IMR-90 (cell line): ENCODE measurements at regions not wholly inside any gene's neighbourhood (a gene's known extent, or its start where the extent isn't known, plus 50 kb on each side); places are given as distances from the start of the nearest gene placed in this dataset.

Experiments
- ATAC-seq: fragments of 200-7000 bp; cut with Tn5 transposase; 2 replicates; pipeline ENCODE4 v1.9.1; 2020; ENCODE audit warnings: low read depth, mild to moderate bottlenecking, moderate library complexity
- BruUV-seq: library from RNA; stranded (reverse); fragments of 400-500 nt; replicated peaks from 2 replicates; lab custom pipeline; 2021; lab: Mats Ljungman, UMichigan
- CTCF ChIA-PET: fragments of 300-600 bp; formaldehyde crosslinking; extraction: SDS; loops from one replicate; lab custom pipeline; 2021; ENCODE audit warnings: antibody characterized with exemption; lab: Yijun Ruan, JAX
- POLR2A ChIA-PET: fragments of 300-600 bp; sonication (Branson Sonifier 250); formaldehyde crosslinking; loops from one replicate; lab custom pipeline; 2022; ENCODE audit warnings: antibody characterized with exemption; ENCODE audit not compliant: unreplicated experiment; lab: Charles Lee
- DNase-seq: peaks from one replicate; pipeline ENCODE4 v3.0.0; 2013
- H2AFZ ChIP-seq: replicated peaks from 2 replicates; pipeline ENCODE3; 2013; ENCODE audit warnings: low read length, mild to moderate bottlenecking; ENCODE audit not compliant: poor library complexity
- H2AK5ac ChIP-seq: 2 replicates; pipeline ENCODE4 v1.6.1; 2013; ENCODE audit warnings: low read depth, low read length, inconsistent platforms
- H2AK9ac ChIP-seq: replicated peaks from 2 replicates; pipeline ENCODE3; 2013; ENCODE audit warnings: mild to moderate bottlenecking, low read depth, low read length, moderate library complexity; ENCODE audit not compliant: poor library complexity
- H2BK120ac ChIP-seq: 2 replicates; pipeline ENCODE4 v1.6.1; 2013; ENCODE audit warnings: low read depth, low read length, inconsistent platforms
- H2BK15ac ChIP-seq: 3 replicates; pipeline ENCODE4 v1.6.1; 2013; ENCODE audit warnings: low read depth, low read length, inconsistent platforms
- H2BK20ac ChIP-seq: 2 replicates; pipeline ENCODE4 v1.6.1; 2013; ENCODE audit warnings: low read depth, mild to moderate bottlenecking, inconsistent platforms, low read length, moderate library complexity
- H2BK5ac ChIP-seq: 2 replicates; pipeline ENCODE4 v1.6.1; 2013; ENCODE audit warnings: mild to moderate bottlenecking, low read depth, low read length, inconsistent platforms; ENCODE audit not compliant: poor library complexity, severe bottlenecking
- H3K14ac ChIP-seq: replicated peaks from 2 replicates; pipeline ENCODE4 v1.6.1; 2013; ENCODE audit warnings: low read depth, low read length, inconsistent platforms
- H3K18ac ChIP-seq: 2 replicates; pipeline ENCODE4 v1.6.1; 2013; ENCODE audit warnings: low read depth, low read length, control low read depth
- H3K23ac ChIP-seq: 2 replicates; pipeline ENCODE4 v1.6.1; 2013; ENCODE audit warnings: low read depth, low read length, inconsistent platforms
- H3K27ac ChIP-seq: 2 replicates; pipeline ENCODE4 v1.5.1; 2013; ENCODE audit warnings: mild to moderate bottlenecking, control low read depth, low read length; ENCODE audit not compliant: insufficient read depth
- H3K27me3 ChIP-seq: 2 replicates; pipeline ENCODE4 v1.6.1; 2013; ENCODE audit warnings: low read length; ENCODE audit not compliant: control insufficient read depth, insufficient read depth
- H3K36me3 ChIP-seq: 2 replicates; pipeline ENCODE4 v1.6.1; 2013; ENCODE audit warnings: low read length, mixed read lengths; ENCODE audit not compliant: control insufficient read depth, insufficient read depth
- H3K4ac ChIP-seq: 2 replicates; pipeline ENCODE4 v1.6.1; 2013; ENCODE audit warnings: low read depth, low read length, inconsistent platforms
- H3K4me1 ChIP-seq: 2 replicates; pipeline ENCODE4 v1.6.1; 2013; ENCODE audit warnings: low read length, mixed read lengths; ENCODE audit not compliant: control insufficient read depth, insufficient read depth
- H3K4me2 ChIP-seq: 2 replicates; pipeline ENCODE4 v1.6.1; 2013; ENCODE audit warnings: low read depth, mild to moderate bottlenecking, control low read depth, low read length, moderate library complexity
- H3K4me3 ChIP-seq: 2 replicates; pipeline ENCODE4 v1.5.1; 2013; ENCODE audit warnings: low read depth, mild to moderate bottlenecking, control low read depth, low read length, moderate library complexity; ENCODE audit not compliant: insufficient read depth
- H3K56ac ChIP-seq: 2 replicates; pipeline ENCODE4 v1.6.1; 2013; ENCODE audit warnings: low read length, inconsistent platforms; ENCODE audit not compliant: insufficient read depth; ENCODE audit errors: extremely low read depth
- H3K79me1 ChIP-seq, 2 experiments: 2 replicates each; pipeline ENCODE4 v1.6.1; 2013; ENCODE audit warnings: low read length in 2 of 2, inconsistent platforms in 1 of 2, low read depth in 1 of 2
- H3K9ac ChIP-seq: 2 replicates; pipeline ENCODE4 v1.6.1; 2013; ENCODE audit warnings: low read depth, low read length, control low read depth
- H3K9me1 ChIP-seq: 2 replicates; pipeline ENCODE4 v1.6.1; 2013; ENCODE audit warnings: low read length, inconsistent platforms; ENCODE audit not compliant: insufficient read depth
- H3K9me3 ChIP-seq: 2 replicates; pipeline ENCODE4 v1.6.1; 2013; ENCODE audit warnings: low read length; ENCODE audit not compliant: control insufficient read depth, insufficient read depth
- H4K20me1 ChIP-seq: 2 replicates; pipeline ENCODE4 v1.6.1; 2013; ENCODE audit warnings: low read length, inconsistent platforms; ENCODE audit not compliant: insufficient read depth
- H4K5ac ChIP-seq: 2 replicates; pipeline ENCODE4 v1.6.1; 2013; ENCODE audit warnings: mild to moderate bottlenecking, low read depth, low read length, control low read depth
- H4K8ac ChIP-seq, 2 experiments: 2 replicates each; pipeline ENCODE4 v1.6.1; 2013; ENCODE audit warnings: low read depth in 2 of 2, low read length in 2 of 2, control low read depth in 1 of 2, inconsistent platforms in 1 of 2
- H4K91ac ChIP-seq: 2 replicates; pipeline ENCODE4 v1.6.1; 2013; ENCODE audit warnings: low read depth, low read length, inconsistent platforms; ENCODE audit not compliant: insufficient read depth
- BHLHE40 ChIP-seq: fragments of 150-350 bp; IDR thresholded peaks from 2 replicates; pipeline ENCODE4 v1.6.1; 2016; ENCODE audit warnings: mild to moderate bottlenecking, low read depth, low read length
- CEBPB ChIP-seq: IDR thresholded peaks from 2 replicates; pipeline ENCODE4 v1.6.1; 2012; ENCODE audit warnings: low read depth, low read length, improper control_type of control experiment
- CHD1 ChIP-seq: IDR thresholded peaks from 2 replicates; pipeline ENCODE4 v1.6.1; 2012; ENCODE audit warnings: low read depth, low read length, improper control_type of control experiment
- CTCF ChIP-seq: conservative IDR thresholded peaks from 2 replicates; pipeline ENCODE4 v1.5.1; 2012; ENCODE audit warnings: mild to moderate bottlenecking, low read depth, low read length, improper control_type of control experiment
- ELK1 ChIP-seq: fragments of 150-350 bp; IDR thresholded peaks from 2 replicates; pipeline ENCODE4 v1.6.1; 2016; ENCODE audit warnings: low read depth, mild to moderate bottlenecking, low read length, moderate library complexity, borderline replicate concordance
- FOS ChIP-seq: fragments of 150-350 bp; IDR thresholded peaks from 2 replicates; pipeline ENCODE4 v1.6.1; 2016; ENCODE audit warnings: low read depth, low read length
- MAFK ChIP-seq: IDR thresholded peaks from 2 replicates; pipeline ENCODE4 v1.6.1; 2012; ENCODE audit warnings: low read depth, low read length, improper control_type of control experiment
- MAZ ChIP-seq: IDR thresholded peaks from 2 replicates; pipeline ENCODE4 v1.6.1; 2012; ENCODE audit warnings: low read depth, mild to moderate bottlenecking, low read length, improper control_type of control experiment, moderate library complexity, borderline replicate concordance
- MXI1 ChIP-seq: IDR thresholded peaks from 2 replicates; pipeline ENCODE4 v1.6.1; 2012; ENCODE audit warnings: low read depth, mild to moderate bottlenecking, low read length, moderate library complexity, borderline replicate concordance
- NFE2L2 ChIP-seq: fragments of 150-350 bp; IDR thresholded peaks from 2 replicates; pipeline ENCODE4 v1.6.1; 2016; ENCODE audit warnings: low read depth, mild to moderate bottlenecking, low read length
- POLR2A ChIP-seq: IDR thresholded peaks from 2 replicates; pipeline ENCODE4 v1.6.1; 2012; ENCODE audit warnings: mild to moderate bottlenecking, low read depth, low read length
- RAD21 ChIP-seq: IDR thresholded peaks from 2 replicates; pipeline ENCODE4 v1.6.1; 2012; ENCODE audit warnings: low read length, improper control_type of control experiment
- RCOR1 ChIP-seq: IDR thresholded peaks from 2 replicates; pipeline ENCODE4 v1.6.1; 2012; ENCODE audit warnings: mild to moderate bottlenecking, low read length, improper control_type of control experiment; ENCODE audit not compliant: insufficient replicate concordance
- RFX5 ChIP-seq: IDR thresholded peaks from 2 replicates; pipeline ENCODE4 v1.8.0; 2012; ENCODE audit warnings: low read depth, mild to moderate bottlenecking, low read length, moderate library complexity
- SMC3 ChIP-seq: fragments of 150-350 bp; IDR thresholded peaks from 2 replicates; pipeline ENCODE4 v1.6.1; 2016; ENCODE audit warnings: low read depth, mild to moderate bottlenecking, antibody characterized with exemption, low read length, moderate library complexity
- USF2 ChIP-seq: fragments of 150-350 bp; IDR thresholded peaks from 2 replicates; pipeline ENCODE4 v1.6.1; 2017; ENCODE audit warnings: mild to moderate bottlenecking, antibody characterized with exemption, low read length, low read depth
- WGBS, 2 experiments: methylation state at CpG; one replicate each; pipeline versions ENCODE4 v1.1.5 to v1.1.7; 2013; ENCODE audit warnings: missing lambda C conversion rate in 2 of 2; ENCODE audit not compliant: insufficient read length in 1 of 2; ENCODE audit errors: extremely low coverage in 2 of 2; 5-methylcytosine and 5-hydroxymethylcytosine counted together
- dilution Hi-C: fragments of 300-500 bp; cut with HindIII; formaldehyde crosslinking; loops from one replicate; pipeline ENCODE4 v1.14.3; 2018; ENCODE audit warnings: low sequenced_read_pairs; ENCODE audit not compliant: unreplicated experiment
- in situ Hi-C: fragments of 300-500 bp; cut with MboI; formaldehyde crosslinking; loops from 3 replicates; pipeline ENCODE4 v1.14.3; 2019; ENCODE audit warnings: low sequenced_read_pairs, inconsistent platforms, mixed read lengths
- intact Hi-C: fragments of 100-400 bp; cut with micrococcal nuclease; formaldehyde crosslinking; loops from 2 replicates; pipeline ENCODE4 v1.10.0; 2022

DNA sequence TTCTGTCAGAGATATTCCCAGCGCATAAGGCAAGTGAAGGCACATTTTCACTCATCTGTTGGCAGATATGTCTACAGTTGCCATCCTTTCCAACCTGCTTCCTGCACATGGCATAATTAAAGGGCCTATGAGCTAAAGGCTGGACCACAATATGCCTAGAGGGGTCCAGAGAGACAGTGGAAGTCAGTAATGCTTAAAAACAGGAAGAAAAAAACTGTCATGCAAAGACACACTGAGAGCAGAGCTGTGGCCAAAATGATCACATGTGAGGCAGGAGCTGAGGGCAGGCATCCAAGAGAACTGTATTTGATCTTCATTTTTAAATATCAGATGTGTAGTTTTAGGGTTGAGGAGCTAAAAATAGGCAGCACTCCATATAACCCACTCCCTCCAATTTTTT is 125.0 kb upstream of the BACH2 start:
- intact Hi-C loops (no loop called here), in situ Hi-C loops (no loop called here)
- POLR2A ChIA-PET = no interaction called here

More for the DNA sequence above, 125.0 kb upstream of the BACH2 start:
- H3K4me1 ChIP-seq = no peaks in the 10 kb centered on the region
- WGBS, 2 experiments = no CpG with 5 or more reads among the region's 1 CpG
- H3K23ac ChIP-seq = no peak overlapping the region
- no peak overlapping the region for H4K91ac ChIP-seq
- TF ChIP-seq ELK1 (no peak), MAZ (no peak), POLR2A (no peak), NFE2L2 (no peak), RAD21 (no peak), RFX5 (no peak), USF2 (no peak), CTCF (no peak), BHLHE40 (no peak), MAFK (no peak), MXI1 (no peak), CEBPB (no peak), CHD1 (no peak), FOS (no peak), RCOR1 (no peak), SMC3 (no peak)
- no peak overlapping the region for H4K8ac ChIP-seq
- no peak overlapping the region for H3K18ac ChIP-seq
- no peaks in the 10 kb centered on the region for H3K9me3 ChIP-seq
- H2AK5ac ChIP-seq = no peak overlapping the region
- H2BK15ac ChIP-seq = no peak overlapping the region
- no peak overlapping the region for H4K5ac ChIP-seq
- no peak overlapping the region for H3K4ac ChIP-seq
- no peak overlapping the region for H3K14ac ChIP-seq
- H3K36me3 ChIP-seq = no peaks in the 10 kb centered on the region
- no peak overlapping the region for H3K27ac ChIP-seq
- no peaks in the 10 kb centered on the region for H3K79me1 ChIP-seq
- no peak overlapping the region for H3K9ac ChIP-seq
- no peak overlapping the region for H2BK120ac ChIP-seq
- CTCF ChIA-PET = interaction anchor here (0.7 kb wide), 1 partner anchor 56 kb away, joined by 3 read pairs; no protein-coding TSS in a partner anchor
- dilution Hi-C loops = no loop called here
- H3K56ac ChIP-seq = no peak overlapping the region
- no TSS peak for BruUV-seq
- H3K9me1 ChIP-seq = no peaks in the 10 kb centered on the region
- no peak overlapping the region for H2AFZ ChIP-seq
- peaks cover 11% of the 10 kb centered on the region for H3K27me3 ChIP-seq
- H2BK20ac ChIP-seq = no peak overlapping the region
- ATAC-seq (no peak), DNase-seq (no peak)
- H2BK5ac ChIP-seq = no peak overlapping the region
- H4K20me1 ChIP-seq = no peaks in the 10 kb centered on the region
- H2AK9ac ChIP-seq = no peak overlapping the region
- H3K4me3 ChIP-seq = no peak overlapping the region
- no peak overlapping the region for H3K4me2 ChIP-seq
